ENCODE measurements at regions not wholly inside any gene's neighbourhood (a gene's known extent, or its start where the extent isn't known, plus 50 kb on each side); places are given as distances from the start of the nearest gene placed in this dataset.

DNA sequence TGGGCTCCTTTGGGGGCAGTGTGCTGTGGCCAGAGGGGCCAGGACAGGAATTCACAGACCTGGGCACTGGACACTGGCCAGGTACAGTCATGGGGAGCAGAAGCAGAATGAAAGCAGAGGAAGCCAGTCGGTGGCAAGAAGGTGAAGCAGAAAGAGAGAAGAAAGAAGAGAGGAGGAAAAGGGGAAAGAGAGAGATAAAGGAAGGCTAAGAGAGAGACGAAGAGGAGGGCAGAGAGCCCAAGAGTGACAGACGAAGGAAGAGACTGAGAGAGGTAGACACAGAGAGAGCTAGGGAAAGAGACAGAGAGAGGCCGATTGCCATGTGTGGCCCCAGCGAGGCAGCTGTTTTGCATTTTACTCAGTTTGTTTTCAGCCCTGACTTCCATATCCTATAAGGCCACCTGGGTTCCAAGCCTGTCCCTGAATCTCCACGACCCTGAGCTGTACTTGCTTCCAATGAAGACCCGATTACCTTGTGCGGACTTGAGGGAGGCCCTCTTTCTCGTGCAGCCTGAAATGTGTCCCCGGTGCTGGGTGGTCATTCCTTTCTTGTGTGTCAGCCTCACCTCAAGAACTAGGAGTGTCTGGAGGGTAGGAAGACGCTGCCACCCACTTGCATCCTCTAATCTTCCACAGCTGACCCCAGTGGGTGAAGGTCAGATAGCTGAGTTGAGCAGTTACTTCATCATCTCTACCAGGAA, 73.9 kb downstream of the LSM3 start:
- Mint-ChIP-seq H3K9me3 (no peaks in the 10 kb centered on the region), H3K4me1 (no peaks in the 10 kb centered on the region), H3K27ac (no peak overlapping the region), H3K27me3 (no peaks in the 10 kb centered on the region), H3K4me3 (no peak overlapping the region), H3K36me3 (no peaks in the 10 kb centered on the region)
- no peaks in the 10 kb centered on the region for H3K36me3 ChIP-seq (ENCODE audit: control insufficient read depth in 2 of 3, insufficient read depth in 3 of 3, low read length in 3 of 3)
- H3K4me1 ChIP-seq (ENCODE audit: control insufficient read depth in 2 of 2, insufficient read depth in 2 of 2, low read length in 2 of 2) = no peaks in the 10 kb centered on the region
- CTCF ChIA-PET = interaction anchor here (0.7 to 1.2 kb wide), 2 partner anchors 211 to 399 kb away, joined by 3 to 4 read pairs; no protein-coding TSS in a partner anchor
- H3K4me3 ChIP-seq (ENCODE audit: low read length) = no peak overlapping the region
- ATAC-seq (no peak), DNase-seq (no peak)
- H3K27ac ChIP-seq (ENCODE audit: low read depth, low read length) = no peak overlapping the region
- H3K9me3 ChIP-seq (ENCODE audit: control insufficient read depth in 2 of 3, low read length in 3 of 3) = no peaks in the 10 kb centered on the region
- intact Hi-C loops (cut with micrococcal nuclease) = no loop called here
- no peaks in the 10 kb centered on the region for H3K27me3 ChIP-seq (ENCODE audit: control insufficient read depth in 2 of 2, insufficient read depth in 2 of 2, low read length in 2 of 2)
- POLR2A ChIA-PET = no interaction called here

DNA sequence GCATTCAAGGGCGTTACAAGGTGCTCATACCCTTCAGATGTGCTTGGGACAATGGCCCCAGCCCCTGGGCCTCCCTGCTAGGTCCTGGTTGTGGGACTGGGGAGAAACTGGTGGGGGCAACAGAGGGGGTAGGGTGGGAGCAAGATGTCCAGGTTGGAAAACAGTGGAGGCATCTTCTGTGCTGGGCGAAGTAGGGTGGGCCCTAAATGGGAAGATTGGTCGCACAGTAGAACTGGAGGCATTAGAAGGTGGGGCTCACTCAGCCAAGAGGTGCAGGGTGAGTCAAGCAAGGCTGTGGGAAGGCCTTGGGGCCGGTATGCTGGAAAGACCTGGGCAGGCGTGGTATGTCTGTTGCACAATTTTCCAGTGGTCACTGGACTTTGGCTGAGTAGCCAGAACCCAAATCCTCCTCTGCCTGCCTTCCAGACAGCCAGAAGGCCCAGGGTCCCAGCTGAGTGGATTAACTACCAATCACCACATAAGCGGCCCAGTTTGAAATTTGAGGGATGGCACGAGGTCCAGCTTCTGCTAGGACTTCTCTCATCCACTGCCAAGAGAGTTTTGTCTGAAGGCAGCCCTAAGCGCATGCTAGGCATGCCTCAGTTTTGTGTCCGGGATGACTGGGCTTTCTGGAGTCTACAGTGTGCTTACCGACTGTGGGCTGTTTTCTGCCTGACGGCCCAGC, 74.5 kb downstream of the LSM3 start:
- no peaks in the 10 kb centered on the region for H3K4me1 ChIP-seq (ENCODE audit: control insufficient read depth in 2 of 2, insufficient read depth in 2 of 2, low read length in 2 of 2)
- ChIA-PET CTCF (interaction anchor here (1.2 kb wide), 1 partner anchor 211 kb away, joined by 4 read pairs; no protein-coding TSS in a partner anchor), POLR2A (no interaction called here)
- H3K9me3 ChIP-seq (ENCODE audit: control insufficient read depth in 2 of 3, low read length in 3 of 3) = no peaks in the 10 kb centered on the region
- Mint-ChIP-seq H3K9me3 (no peaks in the 10 kb centered on the region), H3K27ac (no peak overlapping the region), H3K4me3 (no peak overlapping the region), H3K27me3 (no peaks in the 10 kb centered on the region), H3K4me1 (no peaks in the 10 kb centered on the region), H3K36me3 (no peaks in the 10 kb centered on the region)
- H3K36me3 ChIP-seq (ENCODE audit: control insufficient read depth in 2 of 3, insufficient read depth in 3 of 3, low read length in 3 of 3) = no peaks in the 10 kb centered on the region
- DNase-seq (no peak), ATAC-seq (no peak)
- H3K27me3 ChIP-seq (ENCODE audit: control insufficient read depth in 2 of 2, insufficient read depth in 2 of 2, low read length in 2 of 2) = no peaks in the 10 kb centered on the region
- no peak overlapping the region for H3K27ac ChIP-seq (ENCODE audit: low read depth, low read length)
- no peak overlapping the region for H3K4me3 ChIP-seq (ENCODE audit: low read length)
- intact Hi-C loops (cut with micrococcal nuclease) = no loop called here

DNA sequence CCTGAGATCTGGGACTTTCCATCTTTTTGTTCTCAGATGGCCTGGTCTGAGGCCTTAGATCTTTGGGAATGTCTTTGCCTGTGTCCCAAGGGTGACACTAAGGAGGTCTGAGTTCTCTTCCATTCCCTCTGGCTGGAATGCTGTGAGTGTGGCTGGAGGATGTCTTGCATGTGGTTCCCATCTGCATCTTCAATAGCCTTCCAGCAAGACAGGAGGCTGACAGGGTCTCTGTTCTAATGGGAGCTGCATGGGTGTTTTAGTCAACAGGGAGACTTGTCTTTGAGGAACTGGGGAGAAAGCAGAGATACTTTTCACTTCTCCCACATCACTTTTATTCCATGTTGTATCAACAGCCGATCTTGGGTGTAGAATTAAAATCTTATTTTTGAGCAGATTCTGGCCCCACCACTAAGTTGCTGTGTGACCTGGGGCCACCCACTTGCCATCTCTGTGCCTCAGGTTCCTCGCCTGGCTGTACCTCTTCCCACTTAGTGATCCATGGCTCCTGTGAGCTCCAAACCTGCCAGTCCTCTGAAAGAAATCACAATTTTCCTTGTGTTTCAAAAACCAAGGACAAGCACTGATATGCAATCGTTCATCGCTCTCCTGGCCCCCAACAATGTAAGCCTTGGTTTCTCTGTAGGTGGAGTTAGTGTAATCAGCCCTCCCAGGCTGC, 75.2 kb downstream of the LSM3 start:
- H3K27me3 Mint-ChIP-seq = no peaks in the 10 kb centered on the region
- H3K4me1 Mint-ChIP-seq = no peaks in the 10 kb centered on the region
- no peak overlapping the region for H3K27ac Mint-ChIP-seq
- no peak overlapping the region for H3K27ac ChIP-seq (ENCODE audit: low read depth, low read length)
- ChIA-PET CTCF (no interaction called here), POLR2A (no interaction called here)
- H3K36me3 Mint-ChIP-seq = no peaks in the 10 kb centered on the region
- no peaks in the 10 kb centered on the region for H3K9me3 ChIP-seq (ENCODE audit: control insufficient read depth in 2 of 3, low read length in 3 of 3)
- H3K4me1 ChIP-seq (ENCODE audit: control insufficient read depth in 2 of 2, insufficient read depth in 2 of 2, low read length in 2 of 2) = no peaks in the 10 kb centered on the region
- H3K4me3 Mint-ChIP-seq = no peak overlapping the region
- ATAC-seq = no peak
- intact Hi-C loops (cut with micrococcal nuclease) = no loop called here
- H3K4me3 ChIP-seq (ENCODE audit: low read length) = no peak overlapping the region
- no peaks in the 10 kb centered on the region for H3K9me3 Mint-ChIP-seq
- H3K27me3 ChIP-seq (ENCODE audit: control insufficient read depth in 2 of 2, insufficient read depth in 2 of 2, low read length in 2 of 2) = no peaks in the 10 kb centered on the region
- no peaks in the 10 kb centered on the region for H3K36me3 ChIP-seq (ENCODE audit: control insufficient read depth in 2 of 3, insufficient read depth in 3 of 3, low read length in 3 of 3)
- DNase-seq = no peak

DNA sequence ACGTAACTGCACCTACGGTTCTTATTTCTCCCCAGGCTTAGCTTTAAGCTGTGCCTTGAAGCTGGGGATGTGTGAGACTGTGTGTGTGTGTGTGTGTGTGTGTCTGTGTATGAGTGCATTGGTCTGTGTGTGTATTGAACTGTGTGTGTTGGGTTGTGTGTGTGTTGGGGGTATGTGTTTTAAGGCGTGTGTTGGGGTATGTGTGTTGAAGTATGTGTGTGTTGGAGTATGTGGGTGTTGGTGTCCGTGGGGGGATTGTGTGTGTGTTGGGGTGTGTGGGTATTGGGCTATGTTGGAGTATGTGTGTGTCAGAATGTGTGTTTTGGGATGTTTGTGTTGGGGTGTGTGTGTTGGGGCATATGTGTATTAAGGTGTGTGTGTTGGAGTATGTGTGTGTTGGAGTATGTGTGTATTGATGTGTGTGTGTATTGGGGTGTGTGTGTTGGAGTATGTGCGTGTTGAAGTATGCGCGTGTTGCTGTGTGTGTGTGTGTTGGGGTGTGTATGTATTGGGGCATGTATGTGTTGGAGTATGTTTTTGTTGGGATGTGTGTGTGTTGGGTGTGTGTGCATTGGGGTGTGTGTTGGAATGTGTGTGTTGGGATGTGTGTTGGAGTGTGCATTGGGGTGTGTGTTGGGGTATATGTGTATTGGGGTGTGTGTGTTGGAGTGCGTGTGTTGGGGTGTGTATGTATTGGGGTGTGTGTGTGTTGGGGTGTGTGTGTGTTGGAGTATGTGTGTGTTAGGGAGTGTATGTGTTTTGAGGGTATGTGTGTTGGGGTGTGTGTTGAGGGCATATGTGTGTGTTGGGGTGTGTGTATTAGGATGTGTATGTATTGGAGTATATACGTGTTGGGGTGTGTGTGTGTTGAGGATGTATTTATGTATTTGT, 76.4 kb downstream of the LSM3 start:
- Mint-ChIP-seq H3K27ac (peak overlapping the region in 1 of 9 donors; percentile 29), H3K4me3 (no peak overlapping the region), H3K36me3 (no peaks in the 10 kb centered on the region), H3K27me3 (no peaks in the 10 kb centered on the region), H3K4me1 (no peaks in the 10 kb centered on the region), H3K9me3 (no peaks in the 10 kb centered on the region)
- no peaks in the 10 kb centered on the region for H3K9me3 ChIP-seq (ENCODE audit: control insufficient read depth in 2 of 3, low read length in 3 of 3)
- POLR2A ChIA-PET = no interaction called here
- no peaks in the 10 kb centered on the region for H3K27me3 ChIP-seq (ENCODE audit: control insufficient read depth in 2 of 2, insufficient read depth in 2 of 2, low read length in 2 of 2)
- H3K27ac ChIP-seq (ENCODE audit: low read depth, low read length) = no peak overlapping the region
- H3K4me3 ChIP-seq (ENCODE audit: low read length) = no peak overlapping the region
- CTCF ChIA-PET = no interaction called here
- peak; percentile 16 for ATAC-seq
- no peaks in the 10 kb centered on the region for H3K4me1 ChIP-seq (ENCODE audit: control insufficient read depth in 2 of 2, insufficient read depth in 2 of 2, low read length in 2 of 2)
- intact Hi-C loops (cut with micrococcal nuclease) = no loop called here
- DNase-seq = no peak
- no peaks in the 10 kb centered on the region for H3K36me3 ChIP-seq (ENCODE audit: control insufficient read depth in 2 of 3, insufficient read depth in 3 of 3, low read length in 3 of 3)

DNA sequence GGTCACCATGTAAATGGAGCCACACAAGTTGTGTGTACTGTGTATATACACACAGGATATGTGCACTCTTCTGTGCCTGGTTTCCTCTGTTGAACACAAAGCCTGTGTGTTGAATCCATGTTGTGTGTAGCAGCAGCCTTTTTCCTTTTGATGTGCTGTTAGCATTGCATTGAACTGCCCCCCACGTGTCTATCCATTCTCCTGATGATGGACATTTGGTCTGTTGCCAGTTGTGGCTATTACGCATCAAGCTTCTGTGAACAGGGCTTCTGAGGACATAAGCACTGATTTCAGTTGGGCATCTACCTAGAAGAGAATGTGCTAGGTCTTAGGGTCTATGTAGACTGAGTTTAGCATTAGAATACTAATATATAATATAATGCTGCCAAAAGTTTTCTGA, 77.4 kb downstream of the LSM3 start:
- H3K27me3 ChIP-seq (ENCODE audit: control insufficient read depth in 2 of 2, insufficient read depth in 2 of 2, low read length in 2 of 2) = no peaks in the 10 kb centered on the region
- H3K36me3 Mint-ChIP-seq = no peaks in the 10 kb centered on the region
- no peak overlapping the region for H3K27ac ChIP-seq (ENCODE audit: low read depth, low read length)
- no peak overlapping the region for H3K4me3 Mint-ChIP-seq
- ATAC-seq = no peak
- DNase-seq = no peak
- H3K4me1 ChIP-seq (ENCODE audit: control insufficient read depth in 2 of 2, insufficient read depth in 2 of 2, low read length in 2 of 2) = no peaks in the 10 kb centered on the region
- H3K27me3 Mint-ChIP-seq = no peaks in the 10 kb centered on the region
- H3K9me3 Mint-ChIP-seq = no peaks in the 10 kb centered on the region
- intact Hi-C loops (cut with micrococcal nuclease) = loop anchor here in 1 of 2 donors (1.0 kb wide), 1 partner anchor 360 kb away; no protein-coding TSS in a partner anchor
- ChIA-PET POLR2A (no interaction called here), CTCF (interaction anchor here (0.6 to 1.5 kb wide), 2 partner anchors 73 to 360 kb away, joined by 4 to 6 read pairs; no protein-coding TSS in a partner anchor)
- H3K4me3 ChIP-seq (ENCODE audit: low read length) = no peak overlapping the region
- no peaks in the 10 kb centered on the region for H3K4me1 Mint-ChIP-seq
- no peaks in the 10 kb centered on the region for H3K9me3 ChIP-seq (ENCODE audit: control insufficient read depth in 2 of 3, low read length in 3 of 3)
- no peaks in the 10 kb centered on the region for H3K36me3 ChIP-seq (ENCODE audit: control insufficient read depth in 2 of 3, insufficient read depth in 3 of 3, low read length in 3 of 3)
- peak overlapping the region in 1 of 9 donors; percentile 37 for H3K27ac Mint-ChIP-seq

DNA sequence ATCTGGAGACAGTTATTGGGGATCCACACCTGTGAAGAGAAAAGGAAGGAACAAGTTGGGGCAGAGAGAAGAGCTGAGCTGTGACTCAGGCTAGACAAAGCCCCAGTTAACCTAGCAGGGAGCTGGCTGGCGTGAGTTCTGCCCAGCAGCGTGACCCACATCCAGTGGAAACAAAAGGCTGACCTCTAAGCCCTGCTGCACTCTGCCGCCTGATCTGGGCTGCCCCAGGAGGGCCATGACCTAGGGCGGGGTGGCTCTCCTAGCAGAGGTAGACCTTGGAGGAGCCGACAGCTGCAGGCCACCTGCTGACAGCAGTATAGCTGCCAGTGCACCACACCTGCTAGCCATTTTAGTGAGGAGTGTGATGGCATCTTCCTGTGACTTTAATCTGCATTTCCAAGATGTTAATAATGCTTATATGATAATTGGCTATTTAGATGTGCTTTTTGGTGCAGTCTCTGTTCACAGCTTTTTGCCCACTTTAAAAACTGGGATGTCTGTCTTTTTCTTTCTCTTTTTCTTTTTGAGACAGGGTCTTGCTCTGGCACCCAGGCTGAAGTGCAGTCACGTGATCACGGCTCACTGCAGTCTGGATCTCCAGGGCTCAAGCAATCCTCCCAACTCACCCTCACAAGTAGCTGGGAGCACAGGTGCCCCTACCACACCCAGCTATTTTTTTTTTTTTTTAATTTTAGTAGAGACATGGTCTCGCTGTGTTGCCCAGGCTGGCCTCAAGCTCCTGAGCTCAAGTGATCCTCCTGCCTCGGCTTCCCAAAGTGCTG, 78.1 kb downstream of the LSM3 start:
- intact Hi-C loops (cut with micrococcal nuclease) = loop anchor here in 1 of 2 donors (1.0 kb wide), 1 partner anchor 360 kb away; no protein-coding TSS in a partner anchor
- no peaks in the 10 kb centered on the region for H3K9me3 Mint-ChIP-seq
- CTCF ChIA-PET = interaction anchor here (0.6 to 1.5 kb wide), 5 partner anchors 17 to 360 kb away, joined by 3 to 7 read pairs (median 4); no protein-coding TSS in a partner anchor

More for the DNA sequence above, 78.1 kb downstream of the LSM3 start:
- no peak for ATAC-seq
- Histone ChIP-seq H3K4me3 (ENCODE audit: low read length) (no peak overlapping the region), H3K36me3 (ENCODE audit: control insufficient read depth in 2 of 3, insufficient read depth in 3 of 3, low read length in 3 of 3) (no peaks in the 10 kb centered on the region), H3K27me3 (ENCODE audit: control insufficient read depth in 2 of 2, insufficient read depth in 2 of 2, low read length in 2 of 2) (no peaks in the 10 kb centered on the region), H3K4me1 (ENCODE audit: control insufficient read depth in 2 of 2, insufficient read depth in 2 of 2, low read length in 2 of 2) (no peaks in the 10 kb centered on the region), H3K27ac (ENCODE audit: low read depth, low read length) (no peak overlapping the region), H3K9me3 (ENCODE audit: control insufficient read depth in 2 of 3, low read length in 3 of 3) (no peaks in the 10 kb centered on the region)
- Mint-ChIP-seq H3K36me3 (no peaks in the 10 kb centered on the region), H3K27me3 (peaks cover 0 to under 1% (median 0%) of the 10 kb centered on the region in 5 donors), H3K4me1 (no peaks in the 10 kb centered on the region), H3K27ac (no peak overlapping the region), H3K4me3 (no peak overlapping the region)
- DNase-seq = peak in 1 of 9 donors; percentile 4
- POLR2A ChIA-PET = interaction anchor here (0.6 kb wide), 1 partner anchor 79 kb away, joined by 3 read pairs; no protein-coding TSS in a partner anchor
